Lung (tissue), 11 donors: ENCODE measurements at regions not wholly inside any gene's neighbourhood (a gene's known extent, or its start where the extent isn't known, plus 50 kb on each side); places are given as distances from the start of the nearest gene placed in this dataset.

Experiments
- ATAC-seq: fragments of 200-7000 bp; cut with Tn5 transposase; one replicate; pipeline ENCODE4 v1.9.1; 2020; ENCODE audit warnings: moderate number of reproducible peaks; ENCODE audit not compliant: insufficient read depth, low FRiP score
- DNase-seq, 3 donors: peaks; one replicate each; pipeline ENCODE4 v3.0.0-alpha.2; 2013 to 2017
- H3K27ac ChIP-seq, 2 donors: one replicate each; pipeline ENCODE4 v1.5.1; 2013; ENCODE audit warnings: mild to moderate bottlenecking in 2 of 2, moderate library complexity in 2 of 2, control low read depth in 1 of 2, inconsistent platforms in 1 of 2, low read depth in 1 of 2, low read length in 1 of 2
- H3K27me3 ChIP-seq, 3 donors: one replicate each; pipeline ENCODE4 v1.5.1; 2013; ENCODE audit warnings: low read length in 2 of 3; ENCODE audit not compliant: control insufficient read depth in 3 of 3, insufficient read depth in 3 of 3
- H3K36me3 ChIP-seq, 4 donors: one replicate each; pipeline ENCODE4 v1.5.1; 2013; ENCODE audit warnings: low read length in 4 of 4, mild to moderate bottlenecking in 1 of 4, moderate library complexity in 1 of 4; ENCODE audit not compliant: control insufficient read depth in 4 of 4, insufficient read depth in 4 of 4
- H3K4me1 ChIP-seq, 5 donors: one replicate each; pipeline ENCODE4 v1.5.1; 2013; ENCODE audit warnings: low read length in 5 of 5, mild to moderate bottlenecking in 2 of 5, moderate library complexity in 1 of 5; ENCODE audit not compliant: control insufficient read depth in 5 of 5, insufficient read depth in 5 of 5
- H3K4me3 ChIP-seq: one replicate; pipeline ENCODE4 v1.5.1; 2013; ENCODE audit warnings: mild to moderate bottlenecking, control low read depth, moderate library complexity
- H3K9ac ChIP-seq, 2 donors: one replicate each; pipeline ENCODE4 v1.5.1; 2013; ENCODE audit warnings: low read length in 2 of 2, control low read depth in 1 of 2; ENCODE audit not compliant: insufficient read depth in 1 of 2
- H3K9me3 ChIP-seq, 4 donors: one replicate each; pipeline ENCODE4 v1.5.1; 2013; ENCODE audit warnings: low read length in 3 of 4, mild to moderate bottlenecking in 1 of 4, moderate library complexity in 1 of 4; ENCODE audit not compliant: control insufficient read depth in 4 of 4, insufficient read depth in 3 of 4
- WGBS, 2 donors: extraction: QIAGEN DNeasy Blood & Tissue Kit; methylation state at CpG; one replicate each; pipeline ENCODE4 v1.1.7; 2013; 5-methylcytosine and 5-hydroxymethylcytosine counted together
- TF ChIP-seq, protein P1 (sequence below): IDR thresholded peaks from 2 replicates; pipeline ENCODE4 v1.5.1; 2012; ENCODE audit warnings: mild to moderate bottlenecking; ENCODE audit errors: control extremely low read depth, extremely low read depth
- donor health status: control.
- donor health status: control.
- donor health status: Bipolar disorder and iron deficiency.
- donor health status: healthy.
- donor health status: DM: yes; HTN: yes; CAD: no.

DNA sequence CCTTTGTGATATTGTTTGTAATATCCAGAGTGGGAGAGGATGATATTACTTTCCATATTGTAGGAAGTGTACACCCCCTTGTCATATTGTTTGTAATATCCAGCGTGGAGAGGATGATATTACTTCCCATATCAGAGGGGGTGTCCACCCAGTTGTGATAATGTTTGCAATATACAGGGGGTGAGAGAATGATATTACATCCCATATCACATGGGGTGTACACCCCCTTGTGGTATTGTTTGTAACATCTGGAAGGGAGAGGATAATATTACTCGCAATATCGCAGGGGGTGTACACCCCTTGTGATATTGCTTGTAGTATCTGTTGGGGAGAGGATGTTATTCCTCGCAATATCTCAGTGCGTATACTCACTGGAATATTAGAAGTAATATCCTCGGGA is 61.5 kb downstream of the PRSS23 start:
- H3K4me1 ChIP-seq: no peaks in the 10 kb centered on the region
- ATAC-seq (no peak), DNase-seq (no peak)
- no peak overlapping the region for H3K9ac ChIP-seq
- no peaks in the 10 kb centered on the region for H3K27me3 ChIP-seq
- no peak overlapping the region for H3K27ac ChIP-seq
- TF ChIP-seq, protein P1, sequence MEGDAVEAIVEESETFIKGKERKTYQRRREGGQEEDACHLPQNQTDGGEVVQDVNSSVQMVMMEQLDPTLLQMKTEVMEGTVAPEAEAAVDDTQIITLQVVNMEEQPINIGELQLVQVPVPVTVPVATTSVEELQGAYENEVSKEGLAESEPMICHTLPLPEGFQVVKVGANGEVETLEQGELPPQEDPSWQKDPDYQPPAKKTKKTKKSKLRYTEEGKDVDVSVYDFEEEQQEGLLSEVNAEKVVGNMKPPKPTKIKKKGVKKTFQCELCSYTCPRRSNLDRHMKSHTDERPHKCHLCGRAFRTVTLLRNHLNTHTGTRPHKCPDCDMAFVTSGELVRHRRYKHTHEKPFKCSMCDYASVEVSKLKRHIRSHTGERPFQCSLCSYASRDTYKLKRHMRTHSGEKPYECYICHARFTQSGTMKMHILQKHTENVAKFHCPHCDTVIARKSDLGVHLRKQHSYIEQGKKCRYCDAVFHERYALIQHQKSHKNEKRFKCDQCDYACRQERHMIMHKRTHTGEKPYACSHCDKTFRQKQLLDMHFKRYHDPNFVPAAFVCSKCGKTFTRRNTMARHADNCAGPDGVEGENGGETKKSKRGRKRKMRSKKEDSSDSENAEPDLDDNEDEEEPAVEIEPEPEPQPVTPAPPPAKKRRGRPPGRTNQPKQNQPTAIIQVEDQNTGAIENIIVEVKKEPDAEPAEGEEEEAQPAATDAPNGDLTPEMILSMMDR: no peak
- no peaks in the 10 kb centered on the region for H3K36me3 ChIP-seq
- WGBS, 2 donors: 92% methylated on average over 6 of the region's 6 CpGs
- no peak overlapping the region for H3K4me3 ChIP-seq
- H3K9me3 ChIP-seq: no peaks in the 10 kb centered on the region

DNA sequence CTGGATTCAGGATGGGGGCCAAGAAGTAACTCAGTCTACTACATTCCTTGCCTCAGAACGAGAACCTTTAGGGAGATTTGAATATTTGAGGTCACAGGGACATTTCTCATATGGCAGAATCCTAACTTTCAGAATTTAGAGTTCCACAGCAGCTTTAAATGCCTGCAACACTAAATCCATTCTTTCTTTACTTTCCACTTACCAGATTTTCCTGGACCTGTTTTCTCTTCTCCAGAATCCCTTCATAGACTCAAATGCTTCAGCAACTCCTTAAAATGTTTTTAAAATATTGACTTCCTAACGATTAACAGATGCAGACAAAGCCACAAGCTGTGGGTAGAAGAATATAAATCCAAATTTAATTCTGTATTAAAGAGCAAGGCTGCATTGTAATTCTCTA is 63.1 kb downstream of the PRSS23 start:
- Histone ChIP-seq H3K27me3 (no peaks in the 10 kb centered on the region), H3K27ac (no peak overlapping the region), H3K4me3 (no peak overlapping the region), H3K9ac (no peak overlapping the region), H3K4me1 (no peaks in the 10 kb centered on the region), H3K36me3 (no peaks in the 10 kb centered on the region), H3K9me3 (no peaks in the 10 kb centered on the region)
- DNase-seq (no peak), ATAC-seq (no peak)
- TF ChIP-seq, protein P1: no peak
- WGBS, 2 donors: 52 to 71% methylated on average over 2 of the region's 2 CpGs

DNA sequence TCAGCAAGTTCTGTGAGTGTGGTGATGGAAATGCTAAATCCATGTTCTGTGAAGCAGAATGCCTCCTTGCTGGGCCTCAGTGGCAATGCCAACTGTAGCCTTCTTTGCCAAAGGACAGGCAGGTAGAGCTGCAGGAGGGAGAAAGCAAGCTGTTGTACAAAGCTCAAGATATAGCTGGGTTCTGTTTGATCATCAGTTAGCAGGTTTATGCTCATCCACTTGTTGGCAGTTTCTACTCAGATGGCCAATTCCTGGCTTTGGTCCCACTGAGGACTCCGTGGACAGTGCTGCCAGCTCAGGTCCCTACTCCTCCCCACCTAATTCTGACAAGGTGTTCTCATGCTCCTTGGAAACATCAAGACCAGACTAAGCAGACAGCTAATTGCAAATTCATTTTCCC is 65.1 kb downstream of the PRSS23 start:
- Histone ChIP-seq H3K36me3 (no peaks in the 10 kb centered on the region), H3K9me3 (no peaks in the 10 kb centered on the region), H3K4me3 (no peak overlapping the region), H3K27ac (no peak overlapping the region), H3K9ac (no peak overlapping the region), H3K27me3 (no peaks in the 10 kb centered on the region), H3K4me1 (no peaks in the 10 kb centered on the region)
- ATAC-seq: no peak
- no peak for DNase-seq
- 92% methylated on average over 1 of the region's 1 CpG for WGBS, 2 donors
- TF ChIP-seq, protein P1: no peak

DNA sequence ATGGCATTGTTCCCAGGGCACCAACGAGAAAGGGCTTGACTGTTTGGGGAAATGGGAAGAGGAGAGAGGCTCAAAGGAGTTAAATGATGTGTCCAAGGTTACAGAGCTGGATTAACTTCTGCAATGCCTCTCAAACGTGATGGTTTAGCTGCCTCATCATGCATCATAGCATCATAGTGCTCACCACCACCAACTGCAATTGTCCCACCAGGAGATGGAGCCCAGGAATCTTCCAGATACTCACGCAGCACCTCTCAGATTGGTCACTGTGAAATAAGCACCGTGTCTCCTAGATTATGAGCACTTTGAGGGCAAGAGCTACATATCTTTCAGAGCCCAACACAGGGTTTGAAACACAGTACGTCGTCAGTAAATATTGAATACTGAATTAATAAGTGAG is 69.2 kb downstream of the PRSS23 start:
- no peaks in the 10 kb centered on the region for H3K9me3 ChIP-seq
- ATAC-seq (no peak), DNase-seq (no peak)
- H3K4me3 ChIP-seq: no peak overlapping the region
- 43 to 59% methylated on average over 6 of the region's 6 CpGs for WGBS, 2 donors
- H3K4me1 ChIP-seq: no peaks in the 10 kb centered on the region
- no peak overlapping the region for H3K9ac ChIP-seq
- H3K27me3 ChIP-seq: no peaks in the 10 kb centered on the region
- no peak overlapping the region for H3K27ac ChIP-seq
- TF ChIP-seq, protein P1: no peak
- no peaks in the 10 kb centered on the region for H3K36me3 ChIP-seq
